ENCODE measurements at regions not wholly inside any gene's neighbourhood (a gene's known extent, or its start where the extent isn't known, plus 50 kb on each side); places are given as distances from the start of the nearest gene placed in this dataset.

- TF ChIP-seq, protein P1, sequence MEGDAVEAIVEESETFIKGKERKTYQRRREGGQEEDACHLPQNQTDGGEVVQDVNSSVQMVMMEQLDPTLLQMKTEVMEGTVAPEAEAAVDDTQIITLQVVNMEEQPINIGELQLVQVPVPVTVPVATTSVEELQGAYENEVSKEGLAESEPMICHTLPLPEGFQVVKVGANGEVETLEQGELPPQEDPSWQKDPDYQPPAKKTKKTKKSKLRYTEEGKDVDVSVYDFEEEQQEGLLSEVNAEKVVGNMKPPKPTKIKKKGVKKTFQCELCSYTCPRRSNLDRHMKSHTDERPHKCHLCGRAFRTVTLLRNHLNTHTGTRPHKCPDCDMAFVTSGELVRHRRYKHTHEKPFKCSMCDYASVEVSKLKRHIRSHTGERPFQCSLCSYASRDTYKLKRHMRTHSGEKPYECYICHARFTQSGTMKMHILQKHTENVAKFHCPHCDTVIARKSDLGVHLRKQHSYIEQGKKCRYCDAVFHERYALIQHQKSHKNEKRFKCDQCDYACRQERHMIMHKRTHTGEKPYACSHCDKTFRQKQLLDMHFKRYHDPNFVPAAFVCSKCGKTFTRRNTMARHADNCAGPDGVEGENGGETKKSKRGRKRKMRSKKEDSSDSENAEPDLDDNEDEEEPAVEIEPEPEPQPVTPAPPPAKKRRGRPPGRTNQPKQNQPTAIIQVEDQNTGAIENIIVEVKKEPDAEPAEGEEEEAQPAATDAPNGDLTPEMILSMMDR (IDR thresholded peaks at IDR 0.05) = no peak
- TF ChIP-seq TEAD1 (CRISPR knock-in tag; IDR thresholded peaks at IDR 0.05) = no peak
- TF ChIP-seq TEAD4 (CRISPR knock-in tag; IDR thresholded peaks at IDR 0.05) = no peak
- TF ChIP-seq, protein P2, sequence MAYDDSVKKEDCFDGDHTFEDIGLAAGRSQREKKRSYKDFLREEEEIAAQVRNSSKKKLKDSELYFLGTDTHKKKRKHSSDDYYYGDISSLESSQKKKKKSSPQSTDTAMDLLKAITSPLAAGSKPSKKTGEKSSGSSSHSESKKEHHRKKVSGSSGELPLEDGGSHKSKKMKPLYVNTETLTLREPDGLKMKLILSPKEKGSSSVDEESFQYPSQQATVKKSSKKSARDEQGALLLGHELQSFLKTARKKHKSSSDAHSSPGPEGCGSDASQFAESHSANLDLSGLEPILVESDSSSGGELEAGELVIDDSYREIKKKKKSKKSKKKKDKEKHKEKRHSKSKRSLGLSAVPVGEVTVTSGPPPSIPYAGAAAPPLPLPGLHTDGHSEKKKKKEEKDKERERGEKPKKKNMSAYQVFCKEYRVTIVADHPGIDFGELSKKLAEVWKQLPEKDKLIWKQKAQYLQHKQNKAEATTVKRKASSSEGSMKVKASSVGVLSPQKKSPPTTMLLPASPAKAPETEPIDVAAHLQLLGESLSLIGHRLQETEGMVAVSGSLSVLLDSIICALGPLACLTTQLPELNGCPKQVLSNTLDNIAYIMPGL (CRISPR knock-in tag; IDR thresholded peaks at IDR 0.05) = no peak
Observed at GRCh38 chr17:63032142-63032541, 66.1 kb downstream of the TANC2 start.

All from WTC11 (cell line).